HG02852 (cell line): ENCODE measurements at regions not wholly inside any gene's neighbourhood (a gene's known extent, or its start where the extent isn't known, plus 50 kb on each side); places are given as distances from the start of the nearest gene placed in this dataset.

ENCODE experiments used
- ATAC-seq: cut with Tn5 transposase; IDR thresholded peaks from one replicate; pipeline ENCODE4 v1.9.1; 2021; ENCODE audit warnings: mild to moderate bottlenecking, moderate library complexity; ENCODE audit not compliant: unreplicated experiment

- no peak for ATAC-seq
Measured at GRCh38 chr11:130582981-130583380, 134.5 kb downstream of the ADAMTS15 start.

- no peak for ATAC-seq
Measured at GRCh38 chr11:130583801-130584211, 135.4 kb downstream of the ADAMTS15 start.

- ATAC-seq: no peak
Measured at GRCh38 chr11:130585545-130585944, 137.1 kb downstream of the ADAMTS15 start.

GRCh38 chr11:130587658-130588057, 139.2 kb downstream of the ADAMTS15 start:
- no peak for ATAC-seq

GRCh38 chr11:130588471-130588870, 140.0 kb downstream of the ADAMTS15 start:
- ATAC-seq: no peak

- no peak for ATAC-seq
Measured at GRCh38 chr11:130592056-130592455, 143.6 kb downstream of the ADAMTS15 start.

- no peak for ATAC-seq
Measured at GRCh38 chr11:130593064-130593463, 144.6 kb downstream of the ADAMTS15 start.

GRCh38 chr11:130598433-130598832, 150.0 kb downstream of the ADAMTS15 start:
- ATAC-seq: no peak

- ATAC-seq: no peak
Measured at GRCh38 chr11:130599073-130599654, 150.7 kb downstream of the ADAMTS15 start.

GRCh38 chr11:130600139-130600538, 151.7 kb downstream of the ADAMTS15 start:
- ATAC-seq: no peak

- ATAC-seq: no peak
Measured at GRCh38 chr11:130600616-130601015, 152.2 kb downstream of the ADAMTS15 start.

- ATAC-seq: no peak
Measured at GRCh38 chr11:130601141-130601540, 152.7 kb downstream of the ADAMTS15 start.

- no peak for ATAC-seq
Measured at GRCh38 chr11:130601764-130602460, 153.5 kb downstream of the ADAMTS15 start.

GRCh38 chr11:130602641-130603334, 154.3 kb downstream of the ADAMTS15 start:
- ATAC-seq: no peak

- ATAC-seq: no peak
Measured at GRCh38 chr11:130603335-130603906, 155.0 kb downstream of the ADAMTS15 start.

- ATAC-seq: no peak
Measured at GRCh38 chr11:130604606-130605005, 156.2 kb downstream of the ADAMTS15 start.

GRCh38 chr11:130606178-130606577, 157.7 kb downstream of the ADAMTS15 start:
- no peak for ATAC-seq

- no peak for ATAC-seq
Measured at GRCh38 chr11:130606781-130607511, 158.5 kb downstream of the ADAMTS15 start.

GRCh38 chr11:130608287-130608686, 159.8 kb downstream of the ADAMTS15 start:
- no peak for ATAC-seq

GRCh38 chr11:130609121-130610035, 160.9 kb downstream of the ADAMTS15 start:
- no peak for ATAC-seq
